Sigmoid colon (tissue), 4 donors: ENCODE measurements at regions not wholly inside any gene's neighbourhood (a gene's known extent, or its start where the extent isn't known, plus 50 kb on each side); places are given as distances from the start of the nearest gene placed in this dataset.

Experiments used
- CTCF ChIP-seq, 4 experiments: fragments of 450-650 bp in 3 of 4; fragments of 200-600 bp in 1 of 4; IDR thresholded peaks; one replicate each; pipeline ENCODE4 v1.5.1; 2016 to 2019; ENCODE audit warnings: antibody characterized with exemption in 4 of 4, mild to moderate bottlenecking in 3 of 4, moderate library complexity in 2 of 4
- EP300 ChIP-seq, 4 donors: sonication (generic); formaldehyde crosslinking; IDR thresholded peaks; one replicate each; pipeline ENCODE4 v1.6.1; 2017; ENCODE audit warnings: antibody characterized with exemption in 4 of 4
- POLR2A ChIP-seq, 2 donors: fragments of 450-650 bp; IDR thresholded peaks; one replicate each; pipeline ENCODE4 v1.6.1; 2016; ENCODE audit warnings: antibody characterized with exemption in 2 of 2, mild to moderate bottlenecking in 2 of 2, moderate library complexity in 2 of 2
- POLR2AphosphoS5 ChIP-seq, 4 donors: sonication (generic); formaldehyde crosslinking; IDR thresholded peaks; one replicate each; pipeline ENCODE4 v1.6.1; 2017; ENCODE audit warnings: antibody characterized with exemption in 4 of 4

- TF ChIP-seq CTCF (IDR thresholded peaks at IDR 0.05): no peak
- no peak for TF ChIP-seq POLR2A (IDR thresholded peaks at IDR 0.05)
- TF ChIP-seq POLR2AphosphoS5 (IDR thresholded peaks at IDR 0.05): no peak
- no peak for TF ChIP-seq EP300 (IDR thresholded peaks at IDR 0.05)
These were observed 321.2 kb downstream of the ABCC12 start for GRCh38 chr16:47834485-47835024.
